ENCODE measurements at regions not wholly inside any gene's neighbourhood (a gene's known extent, or its start where the extent isn't known, plus 50 kb on each side); places are given as distances from the start of the nearest gene placed in this dataset.
A peak's percentile ranks its signal among the peaks of the same experiment; 100 is the strongest.

DNA sequence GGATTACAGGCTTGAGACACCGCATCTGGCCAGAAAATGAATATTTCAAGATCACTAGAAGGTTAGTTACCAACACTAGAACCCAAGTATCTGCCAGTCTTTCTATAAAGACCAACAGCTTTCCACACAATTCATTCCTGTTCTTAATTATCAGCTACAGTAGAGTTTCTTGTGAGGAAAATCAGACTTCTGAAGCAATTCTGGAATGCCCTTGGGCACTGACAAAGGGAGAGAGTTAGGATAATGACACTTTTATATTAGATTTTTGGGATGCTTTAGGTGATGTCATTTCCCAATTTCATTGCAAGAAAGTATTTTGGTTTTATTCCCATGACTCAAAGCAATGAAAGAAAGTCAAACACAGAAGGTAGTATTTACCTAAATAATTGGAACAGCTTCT lies 497.0 kb upstream of the TUSC1 start:
- Mint-ChIP-seq H3K9me3 (no peaks in the 10 kb centered on the region), H3K4me3 (no peak overlapping the region), H3K36me3 (no peaks in the 10 kb centered on the region), H3K27ac (no peak overlapping the region), H3K4me1 (no peaks in the 10 kb centered on the region), H3K27me3 (no peaks in the 10 kb centered on the region)
- ATAC-seq: no peak

DNA sequence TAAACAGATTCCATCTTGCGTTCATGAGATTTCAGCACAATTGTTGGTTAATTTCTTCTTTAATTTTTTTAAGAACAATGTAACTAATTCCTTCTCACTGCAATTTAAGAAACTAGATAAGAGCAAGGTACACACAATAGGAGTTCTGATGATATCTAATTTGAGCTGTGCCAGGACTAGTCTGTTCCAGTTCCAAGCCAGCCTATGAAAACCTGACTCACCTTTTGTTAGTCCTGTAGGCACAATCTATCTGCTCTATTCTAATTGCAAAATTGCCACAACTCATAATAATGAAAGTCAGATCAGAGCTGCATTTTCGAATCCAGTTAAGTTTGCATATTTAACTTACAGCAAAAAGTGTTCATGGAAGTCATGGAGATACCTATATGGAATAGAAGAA lies 494.1 kb upstream of the TUSC1 start:
- Mint-ChIP-seq H3K27me3 (no peaks in the 10 kb centered on the region), H3K4me3 (no peak overlapping the region), H3K9me3 (no peaks in the 10 kb centered on the region), H3K27ac (no peak overlapping the region), H3K4me1 (no peaks in the 10 kb centered on the region), H3K36me3 (no peaks in the 10 kb centered on the region)
- no peak for ATAC-seq

DNA sequence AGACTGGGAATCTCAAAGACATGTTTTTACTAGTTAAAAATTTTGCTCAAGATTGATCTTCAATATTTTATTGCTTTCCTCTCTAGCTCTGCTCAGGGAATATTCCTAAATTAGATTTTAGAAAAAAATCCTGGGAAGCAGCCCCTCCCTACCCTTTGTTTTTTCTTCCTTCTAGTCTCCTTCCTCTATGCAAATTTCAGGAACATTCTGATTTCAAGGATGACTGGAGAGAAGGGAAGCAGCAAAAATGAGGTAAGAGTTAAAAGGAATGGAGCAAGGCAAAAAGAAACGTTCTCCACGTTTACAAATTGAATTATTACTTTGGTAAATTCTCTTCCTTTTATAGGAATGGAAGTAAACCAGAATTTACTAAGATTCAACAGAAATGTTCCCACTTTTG lies 493.4 kb upstream of the TUSC1 start:
- no peak for ATAC-seq
- no peaks in the 10 kb centered on the region for H3K9me3 Mint-ChIP-seq
- no peaks in the 10 kb centered on the region for H3K36me3 Mint-ChIP-seq
- H3K4me1 Mint-ChIP-seq: no peaks in the 10 kb centered on the region
- H3K27me3 Mint-ChIP-seq: no peaks in the 10 kb centered on the region
- H3K4me3 Mint-ChIP-seq: no peak overlapping the region
- no peak overlapping the region for H3K27ac Mint-ChIP-seq

DNA sequence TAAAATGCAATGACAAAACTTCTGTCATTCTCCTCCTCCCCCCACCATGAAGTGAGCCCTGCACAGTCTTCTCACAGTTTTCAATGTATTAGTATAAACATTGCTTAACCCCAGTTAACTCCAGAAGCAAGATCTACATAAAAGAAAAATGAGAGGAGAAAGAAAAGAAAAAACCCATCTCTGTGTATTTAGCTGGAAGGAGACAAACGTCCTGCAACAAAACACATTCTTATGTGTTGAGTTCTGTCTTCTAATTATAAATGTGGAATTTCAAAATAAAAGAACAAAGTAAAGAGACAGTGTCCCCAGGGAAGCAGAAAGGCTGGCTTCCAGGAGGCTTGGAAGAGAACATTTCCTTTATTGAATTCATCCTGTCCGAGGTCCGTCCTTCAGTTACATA lies 491.9 kb upstream of the TUSC1 start:
- no peaks in the 10 kb centered on the region for H3K27me3 Mint-ChIP-seq
- no peak overlapping the region for H3K4me3 Mint-ChIP-seq
- no peaks in the 10 kb centered on the region for H3K36me3 Mint-ChIP-seq
- H3K9me3 Mint-ChIP-seq: no peaks in the 10 kb centered on the region
- no peak overlapping the region for H3K27ac Mint-ChIP-seq
- no peaks in the 10 kb centered on the region for H3K4me1 Mint-ChIP-seq
- ATAC-seq: no peak

DNA sequence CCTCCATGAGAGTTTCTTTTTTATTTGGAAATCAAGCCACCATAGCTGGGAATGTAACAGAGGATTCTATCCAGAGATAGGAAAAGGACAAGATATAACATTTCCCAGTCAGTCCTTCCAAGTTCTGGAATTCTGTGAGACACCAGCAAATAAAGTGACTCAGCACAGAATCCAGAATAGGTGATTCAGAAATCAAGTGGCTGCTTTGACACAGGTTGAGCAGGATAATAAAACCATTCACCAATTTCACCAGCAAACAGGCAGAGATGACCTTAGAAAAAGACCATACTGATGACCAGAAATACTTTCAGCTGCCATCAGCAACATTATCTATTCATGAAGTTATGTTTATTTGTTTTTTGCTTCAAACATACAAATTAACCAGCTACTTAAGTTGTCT lies 491.5 kb upstream of the TUSC1 start:
- H3K27ac Mint-ChIP-seq: no peak overlapping the region
- no peaks in the 10 kb centered on the region for H3K9me3 Mint-ChIP-seq
- no peaks in the 10 kb centered on the region for H3K4me1 Mint-ChIP-seq
- no peaks in the 10 kb centered on the region for H3K27me3 Mint-ChIP-seq
- no peaks in the 10 kb centered on the region for H3K36me3 Mint-ChIP-seq
- no peak for ATAC-seq
- no peak overlapping the region for H3K4me3 Mint-ChIP-seq

DNA sequence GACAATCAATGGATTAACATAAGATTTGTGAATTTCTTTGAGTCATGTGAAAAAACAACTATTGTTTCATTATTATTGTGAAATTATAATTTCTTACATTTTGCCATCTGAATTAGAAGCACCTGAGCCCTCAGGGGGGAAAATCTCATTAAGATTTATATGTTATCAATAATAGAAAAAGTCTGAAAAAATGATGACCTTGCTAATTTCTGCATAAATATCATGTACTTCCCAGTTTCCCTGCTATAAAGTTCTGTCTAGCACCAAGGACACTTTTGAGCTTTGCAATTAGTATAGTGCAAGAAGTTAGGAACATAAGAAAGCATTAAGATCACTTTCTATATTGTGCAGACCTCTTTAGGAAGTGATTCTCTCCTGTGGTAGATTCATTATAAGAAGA lies 488.3 kb upstream of the TUSC1 start:
- H3K4me1 Mint-ChIP-seq: no peaks in the 10 kb centered on the region
- no peak for ATAC-seq
- no peak overlapping the region for H3K27ac Mint-ChIP-seq
- H3K9me3 Mint-ChIP-seq: no peaks in the 10 kb centered on the region
- H3K4me3 Mint-ChIP-seq: no peak overlapping the region
- no peaks in the 10 kb centered on the region for H3K27me3 Mint-ChIP-seq
- no peaks in the 10 kb centered on the region for H3K36me3 Mint-ChIP-seq

DNA sequence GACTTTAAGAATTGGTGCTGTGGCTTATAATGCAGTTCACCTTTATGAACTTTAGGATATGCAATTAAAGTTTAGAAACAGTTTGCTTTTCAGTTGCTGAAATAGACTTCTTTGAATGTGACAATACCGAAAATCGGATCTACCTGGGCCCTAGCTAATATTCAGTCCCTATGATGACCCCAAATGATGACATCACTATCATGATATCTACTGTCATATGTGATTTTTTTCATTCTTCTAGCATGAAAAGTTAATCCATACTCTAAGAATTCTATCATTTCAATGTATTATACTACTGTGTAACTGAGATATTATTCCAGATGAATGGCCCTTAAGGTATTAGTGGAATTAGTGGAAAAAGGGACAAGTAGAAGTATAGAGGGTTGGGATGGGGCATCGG lies 487.2 kb upstream of the TUSC1 start:
- no peaks in the 10 kb centered on the region for H3K36me3 Mint-ChIP-seq
- H3K4me3 Mint-ChIP-seq: no peak overlapping the region
- H3K27me3 Mint-ChIP-seq: no peaks in the 10 kb centered on the region
- no peaks in the 10 kb centered on the region for H3K9me3 Mint-ChIP-seq
- no peaks in the 10 kb centered on the region for H3K4me1 Mint-ChIP-seq
- ATAC-seq: no peak
- no peak overlapping the region for H3K27ac Mint-ChIP-seq

DNA sequence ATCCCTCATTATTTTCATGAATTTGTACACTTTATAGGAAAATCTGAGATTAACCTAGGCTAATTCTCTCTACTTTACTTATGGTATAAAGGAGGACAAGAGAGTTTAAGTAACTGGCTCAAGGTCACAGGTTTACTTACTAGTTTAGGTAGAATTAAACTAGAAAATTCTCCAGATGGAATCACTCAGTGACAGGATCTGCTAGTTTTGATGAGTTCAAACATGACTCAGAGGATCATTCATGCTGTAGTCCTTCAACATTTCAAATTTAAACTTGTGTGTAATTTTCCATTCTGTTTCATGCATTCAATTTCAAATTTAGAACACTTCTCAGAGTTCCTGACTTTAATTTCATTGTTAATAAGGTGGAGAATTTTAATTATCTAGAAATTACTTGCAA lies 485.7 kb upstream of the TUSC1 start:
- H3K27ac Mint-ChIP-seq: no peak overlapping the region
- no peak overlapping the region for H3K4me3 Mint-ChIP-seq
- no peaks in the 10 kb centered on the region for H3K27me3 Mint-ChIP-seq
- H3K9me3 Mint-ChIP-seq: peaks cover 2% of the 10 kb centered on the region
- H3K4me1 Mint-ChIP-seq: no peaks in the 10 kb centered on the region
- no peak for ATAC-seq
- H3K36me3 Mint-ChIP-seq: no peaks in the 10 kb centered on the region

DNA sequence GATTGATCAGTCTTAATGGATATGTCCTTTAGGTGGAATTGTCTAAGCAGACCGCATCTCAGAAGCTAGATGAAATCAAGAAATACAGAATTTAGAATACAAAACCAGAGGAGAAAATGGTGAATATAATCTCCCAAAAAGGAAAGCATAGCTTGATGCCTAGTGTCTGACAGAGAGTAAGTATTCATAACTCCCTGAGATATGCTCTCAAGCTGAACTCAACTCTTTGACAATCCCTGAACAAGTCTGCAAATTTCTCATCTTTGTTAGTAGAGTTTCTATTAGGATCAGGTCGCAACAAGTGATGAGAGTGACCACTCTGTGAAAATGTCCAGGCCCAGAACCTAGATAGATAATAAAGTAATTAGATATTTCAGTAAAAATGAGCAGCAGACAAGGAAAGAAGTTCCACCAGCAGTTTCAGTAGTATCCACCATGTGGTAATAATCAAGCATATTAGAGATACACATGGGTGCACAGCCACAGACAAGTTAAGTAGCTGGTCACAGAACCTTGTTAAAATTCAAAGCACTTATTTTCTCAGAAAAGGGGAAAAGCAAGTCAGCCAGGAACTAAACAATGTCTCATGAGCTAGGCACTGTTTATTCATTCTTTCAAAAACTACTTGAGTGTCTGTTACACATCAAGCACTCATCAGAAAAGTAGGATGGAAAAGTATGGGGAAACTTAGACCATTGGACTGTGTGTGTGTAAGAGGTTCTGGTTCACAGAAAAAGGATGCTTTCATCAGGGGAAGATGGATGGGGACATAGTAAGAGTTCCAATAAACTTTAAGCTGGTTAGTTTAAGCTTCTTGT lies 481.5 kb upstream of the TUSC1 start:
- ATAC-seq: no peak

DNA sequence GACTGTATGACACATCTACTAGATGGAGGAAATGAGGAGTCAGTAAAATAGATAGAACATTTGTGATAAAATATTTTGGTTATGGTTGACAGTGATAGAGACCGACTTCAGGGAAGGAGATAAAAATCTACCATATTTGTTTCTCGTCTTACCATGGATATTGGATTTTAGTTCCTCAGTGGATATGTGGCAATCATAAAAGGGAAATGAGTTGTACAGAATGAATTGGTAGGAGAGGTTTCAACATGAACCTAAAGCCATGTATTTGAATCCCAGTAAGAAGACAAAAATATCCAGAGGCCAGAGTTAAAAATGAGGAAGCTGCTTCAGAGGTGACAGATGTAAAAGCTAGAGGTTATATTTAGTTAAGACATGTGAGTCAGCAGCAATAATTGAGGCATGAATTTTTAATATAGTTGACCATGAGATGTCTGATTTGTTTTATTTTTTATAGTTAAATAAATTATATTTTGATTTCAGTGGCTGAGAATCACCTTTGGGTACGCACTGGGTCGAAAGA lies 480.4 kb upstream of the TUSC1 start:
- no peak for ATAC-seq
- no peaks in the 10 kb centered on the region for H3K4me1 Mint-ChIP-seq
- peaks cover 2% of the 10 kb centered on the region for H3K9me3 Mint-ChIP-seq
- no peak overlapping the region for H3K4me3 Mint-ChIP-seq
- H3K27ac Mint-ChIP-seq: no peak overlapping the region
- H3K27me3 Mint-ChIP-seq: no peaks in the 10 kb centered on the region
- H3K36me3 Mint-ChIP-seq: no peaks in the 10 kb centered on the region

More for the DNA sequence above, 481.5 kb upstream of the TUSC1 start:
- H3K27me3 Mint-ChIP-seq: no peaks in the 10 kb centered on the region
- H3K27ac Mint-ChIP-seq: no peak overlapping the region
- no peaks in the 10 kb centered on the region for H3K4me1 Mint-ChIP-seq
- H3K9me3 Mint-ChIP-seq: peaks cover 2% of the 10 kb centered on the region
- H3K4me3 Mint-ChIP-seq: no peak overlapping the region
- H3K36me3 Mint-ChIP-seq: no peaks in the 10 kb centered on the region

DNA sequence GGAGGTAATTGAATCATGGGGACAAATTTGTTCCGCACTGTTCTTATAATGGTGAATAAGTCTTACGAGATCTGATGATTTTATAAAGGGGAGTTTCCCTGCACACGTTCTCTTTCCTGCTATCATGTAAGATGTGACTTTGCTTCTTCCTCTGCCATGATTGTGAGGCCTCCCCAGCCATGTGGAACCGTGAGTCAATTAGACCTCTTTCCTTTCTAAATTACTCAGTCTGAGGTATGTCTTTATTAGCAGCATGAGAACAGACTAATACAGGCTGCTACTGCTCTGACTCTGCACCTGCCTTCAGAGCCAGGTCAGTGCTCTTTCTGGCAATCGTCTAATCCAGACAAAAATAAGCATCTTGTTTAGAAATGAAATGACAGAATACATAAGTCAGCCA lies 479.2 kb upstream of the TUSC1 start:
- H3K4me3 Mint-ChIP-seq: no peak overlapping the region

DNA sequence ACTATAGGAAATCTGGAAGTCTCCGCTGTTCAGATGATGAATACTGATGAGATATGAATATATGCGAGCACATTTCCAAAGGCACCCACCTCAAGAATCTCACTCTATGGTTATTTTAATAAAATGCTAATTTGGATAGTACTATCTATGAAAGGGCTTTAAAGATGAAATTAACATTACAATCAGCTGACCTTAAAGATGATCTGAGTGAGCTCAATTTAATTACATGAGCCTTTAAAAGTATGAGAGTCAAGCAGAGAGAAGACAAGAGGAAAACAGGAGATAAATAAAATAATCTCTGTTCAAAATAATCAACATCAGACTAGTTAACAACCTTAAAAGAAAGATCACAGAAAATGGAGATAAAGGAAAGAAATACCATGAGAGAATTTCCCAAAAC lies 474.1 kb upstream of the TUSC1 start:
- Mint-ChIP-seq H3K36me3 (no peaks in the 10 kb centered on the region), H3K27ac (no peak overlapping the region), H3K27me3 (no peaks in the 10 kb centered on the region), H3K4me1 (no peaks in the 10 kb centered on the region), H3K4me3 (no peak overlapping the region), H3K9me3 (peaks cover 7% of the 10 kb centered on the region)
- ATAC-seq: no peak

More for the DNA sequence above, 479.2 kb upstream of the TUSC1 start:
- peaks cover 6% of the 10 kb centered on the region for H3K9me3 Mint-ChIP-seq
- peak; percentile 43 for ATAC-seq
- H3K27ac Mint-ChIP-seq: no peak overlapping the region
- H3K4me1 Mint-ChIP-seq: no peaks in the 10 kb centered on the region
- H3K36me3 Mint-ChIP-seq: no peaks in the 10 kb centered on the region
- no peaks in the 10 kb centered on the region for H3K27me3 Mint-ChIP-seq

DNA sequence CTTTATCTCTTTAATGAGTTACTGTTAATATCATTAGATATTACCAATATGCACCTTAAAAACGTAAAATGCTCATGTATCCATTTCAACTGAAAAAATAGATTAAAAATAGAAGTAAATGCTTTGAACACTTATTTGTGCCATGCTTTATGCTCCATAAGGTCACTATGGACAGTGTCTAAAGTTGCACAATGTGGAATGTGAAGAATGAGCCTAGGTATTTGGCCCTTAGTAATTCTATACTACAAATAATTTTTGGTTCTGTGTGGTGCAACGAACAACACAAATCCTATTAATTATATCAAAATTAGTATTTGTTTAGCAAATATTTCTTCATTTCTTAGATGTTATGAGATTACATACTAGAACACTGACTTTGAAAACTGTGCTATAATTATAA lies 469.9 kb upstream of the TUSC1 start:
- no peaks in the 10 kb centered on the region for H3K4me1 Mint-ChIP-seq
- no peak overlapping the region for H3K27ac Mint-ChIP-seq
- H3K36me3 Mint-ChIP-seq: no peaks in the 10 kb centered on the region
- no peak overlapping the region for H3K4me3 Mint-ChIP-seq
- ATAC-seq: no peak
- H3K9me3 Mint-ChIP-seq: peaks cover 5% of the 10 kb centered on the region
- no peaks in the 10 kb centered on the region for H3K27me3 Mint-ChIP-seq

DNA sequence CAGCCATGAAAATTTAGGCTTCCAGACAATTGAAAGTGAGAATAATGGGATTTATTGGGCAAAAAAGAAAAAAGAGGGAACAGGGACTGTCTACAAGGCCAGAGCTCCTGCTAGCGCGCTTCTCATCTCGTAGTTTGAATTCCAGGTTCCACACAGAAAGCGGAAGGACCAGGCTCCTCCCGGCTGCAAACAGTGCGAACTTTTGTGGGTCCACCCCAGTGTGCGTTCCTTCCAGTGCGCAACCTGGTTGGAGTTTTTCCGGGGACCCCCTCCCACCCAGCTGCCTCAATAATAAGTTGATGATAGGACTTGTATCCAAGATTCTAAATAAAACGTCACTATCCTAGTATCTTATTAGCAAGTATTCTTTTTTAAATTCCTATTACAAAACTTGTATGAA lies 467.7 kb upstream of the TUSC1 start:
- no peaks in the 10 kb centered on the region for H3K4me1 Mint-ChIP-seq
- no peak for ATAC-seq
- H3K27ac Mint-ChIP-seq: no peak overlapping the region
- H3K27me3 Mint-ChIP-seq: no peaks in the 10 kb centered on the region
- H3K36me3 Mint-ChIP-seq: no peaks in the 10 kb centered on the region
- H3K4me3 Mint-ChIP-seq: no peak overlapping the region
- H3K9me3 Mint-ChIP-seq: peaks cover 3% of the 10 kb centered on the region

DNA sequence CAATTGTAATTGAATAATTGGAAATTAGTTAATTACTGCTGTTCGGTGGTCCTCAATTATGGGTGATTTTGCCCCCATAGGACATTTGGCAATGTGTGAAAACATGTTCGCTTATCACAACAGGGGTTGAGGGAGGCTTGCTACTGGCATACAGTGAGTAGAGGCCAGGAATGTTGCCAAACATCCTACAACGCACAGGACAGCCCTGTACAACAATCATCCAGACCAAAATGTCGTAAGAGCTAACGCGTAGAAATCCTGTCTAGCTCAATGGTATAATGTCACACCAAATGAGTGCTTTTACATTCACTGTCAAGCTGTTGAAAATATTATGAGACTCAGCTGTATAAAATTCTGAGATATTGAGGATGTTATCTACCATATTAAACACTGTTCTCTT lies 464.4 kb upstream of the TUSC1 start:
- ATAC-seq: no peak
- no peaks in the 10 kb centered on the region for H3K27me3 Mint-ChIP-seq

DNA sequence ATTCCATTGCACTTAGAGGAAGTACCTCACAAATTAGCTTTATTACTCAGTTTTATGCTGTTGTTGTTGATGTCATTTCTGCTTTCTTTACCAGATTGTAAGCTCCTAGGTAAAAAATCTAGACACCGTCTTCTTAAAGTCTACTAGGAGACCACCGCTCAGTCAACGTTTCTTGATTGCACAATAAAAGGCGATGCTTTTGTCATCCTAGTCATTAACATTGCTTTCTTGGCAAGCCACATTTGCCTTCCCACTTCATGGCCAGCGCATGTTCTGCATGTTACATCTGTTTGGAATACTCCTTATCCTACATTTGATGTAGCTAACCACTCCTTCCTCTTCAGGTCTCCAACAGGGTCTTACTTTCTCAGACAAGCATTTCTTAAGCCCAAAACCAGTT lies 464.0 kb upstream of the TUSC1 start:
- Mint-ChIP-seq H3K27ac (no peak overlapping the region), H3K9me3 (no peaks in the 10 kb centered on the region)
- ATAC-seq: no peak

More for the DNA sequence above, 464.4 kb upstream of the TUSC1 start:
- no peaks in the 10 kb centered on the region for H3K4me1 Mint-ChIP-seq
- no peaks in the 10 kb centered on the region for H3K36me3 Mint-ChIP-seq
- no peaks in the 10 kb centered on the region for H3K9me3 Mint-ChIP-seq
- no peak overlapping the region for H3K4me3 Mint-ChIP-seq
- H3K27ac Mint-ChIP-seq: no peak overlapping the region

More for the DNA sequence above, 464.0 kb upstream of the TUSC1 start:
- Mint-ChIP-seq H3K4me3 (no peak overlapping the region), H3K27me3 (no peaks in the 10 kb centered on the region), H3K36me3 (no peaks in the 10 kb centered on the region), H3K4me1 (no peaks in the 10 kb centered on the region)
